ENCODE measurements at regions not wholly inside any gene's neighbourhood (a gene's known extent, or its start where the extent isn't known, plus 50 kb on each side); places are given as distances from the start of the nearest gene placed in this dataset. TPM values are rescaled to one million over a fixed set of nuclear protein-coding genes. Genes with fewer than 3 reads are reported as not detected.
"Not testable (repeated sequence)": the region's sequence is repeated elsewhere in the genome, so short reads cannot be mapped to it uniquely, and the experiment has no call there.

GRCh38 chr12:33966219-33966618, 56.1 kb upstream of the ALG10 start:
- not testable (repeated sequence) for H3K4me2 ChIP-seq; H3K4me3 ChIP-seq; H3K27ac Mint-ChIP-seq; H3K27ac ChIP-seq (ENCODE audit: low read depth); H2AFZ ChIP-seq; ATAC-seq; H3F3A ChIP-seq (replicated peaks; ENCODE audit: low read depth); H3K9me3 Mint-ChIP-seq; H3K4me1 Mint-ChIP-seq; H3K4me1 ChIP-seq (ENCODE audit: insufficient read depth); H3K36me3 ChIP-seq (ENCODE audit: insufficient read depth); H3K27me3 ChIP-seq (ENCODE audit: insufficient read depth); DNase-seq (ENCODE audit: low spot score); H3K4me3 Mint-ChIP-seq; H3K9me2 ChIP-seq (ENCODE audit: insufficient read depth); H3K27me3 Mint-ChIP-seq (ENCODE audit: insufficient read depth, low read depth, poor library complexity); H3K79me2 ChIP-seq (replicated peaks; ENCODE audit: insufficient read depth); H3K36me3 Mint-ChIP-seq (ENCODE audit: low read depth); H4K20me1 ChIP-seq (replicated peaks; ENCODE audit: insufficient read depth)

- no peak for TF ChIP-seq POLR2AphosphoS5 (IDR thresholded peaks at IDR 0.05; ENCODE audit: low read depth)
- TF ChIP-seq NANOG (IDR thresholded peaks at IDR 0.05; ENCODE audit: borderline replicate concordance), result no peak
- TF ChIP-seq ETS1 (IDR thresholded peaks at IDR 0.05), result no peak
- no peak for TF ChIP-seq REST (IDR thresholded peaks at IDR 0.05; ENCODE audit: unreplicated experiment)
- no peak for TF ChIP-seq EZH2 (IDR thresholded peaks at IDR 0.05; ENCODE audit: low read depth, unreplicated experiment)
- no peak for TF ChIP-seq CTCF (conservative IDR thresholded peaks at IDR 0.05; ENCODE audit: low read depth in 2 of 2)
- no peak for TF ChIP-seq EZH2phosphoT487 (IDR thresholded peaks at IDR 0.05; ENCODE audit: unreplicated experiment)
- H3K27me3 ChIP-seq (ENCODE audit: insufficient read depth), result no peaks in the 10 kb centered on the region
- no peak overlapping the region for H2AFZ ChIP-seq
- H3K4me1 ChIP-seq (ENCODE audit: insufficient read depth), result no peaks in the 10 kb centered on the region
- Mint-ChIP-seq H3K27me3 (ENCODE audit: insufficient read depth, low read depth, poor library complexity) (no peaks in the 10 kb centered on the region), H3K4me1 (peaks cover 3% of the 10 kb centered on the region; the same call in 1 of the 3 replicates), H3K4me3 (no peak overlapping the region), H3K27ac (no peak overlapping the region), H3K36me3 (ENCODE audit: low read depth) (0 out of 3 replicates have a peak, but pooled peaks cover 2% of the 10 kb centered on the region), H3K9me3 (peaks cover 10% of the 10 kb centered on the region)
- DNase-seq (ENCODE audit: low spot score), result no peak
- H3K79me2 ChIP-seq (replicated peaks; ENCODE audit: insufficient read depth), result no peaks in the 10 kb centered on the region
- no peak overlapping the region for H3K27ac ChIP-seq (ENCODE audit: low read depth)
- H3F3A ChIP-seq (replicated peaks; ENCODE audit: low read depth), result no peaks in the 10 kb centered on the region
- H3K36me3 ChIP-seq (ENCODE audit: insufficient read depth), result no peaks in the 10 kb centered on the region
- no peak overlapping the region for H3K4me2 ChIP-seq
- H3K9me2 ChIP-seq (ENCODE audit: insufficient read depth), result peaks cover 6% of the 10 kb centered on the region; the same call in 1 of the 2 replicates
- no peak for ATAC-seq
- no peaks in the 10 kb centered on the region for H4K20me1 ChIP-seq (replicated peaks; ENCODE audit: insufficient read depth)
- H3K4me3 ChIP-seq, result no peak overlapping the region
Measured at GRCh38 chr12:33967760-33968159, 54.5 kb upstream of the ALG10 start.

Small RNAs in the stretch of these regions (small RNA-seq; reads per million reads assigned to genes)
- gene RNU6-400P (ENCODE audit: low replicate concordance) (not detected), gene RNU6-472P (ENCODE audit: low replicate concordance) (not detected)
